ENCODE measurements at regions not wholly inside any gene's neighbourhood (a gene's known extent, or its start where the extent isn't known, plus 50 kb on each side); places are given as distances from the start of the nearest gene placed in this dataset.

- H3K27ac ChIP-seq (replicated peaks): no peak overlapping the region
- TF ChIP-seq GABPA (IDR thresholded peaks at IDR 0.05; ENCODE audit: low read depth): no peak
- no peak for DNase-seq (ENCODE audit: low read depth in 1 of 2, low spot score in 1 of 2)
- H3K27me3 ChIP-seq (ENCODE audit: insufficient read depth, poor library complexity, severe bottlenecking): no peaks in the 10 kb centered on the region
- H3K4me3 ChIP-seq (replicated peaks; ENCODE audit: insufficient read depth, low read length): no peak overlapping the region
Measured at GRCh38 chr12:131592972-131593371, 117.9 kb upstream of the SFSWAP start.

GRCh38 chr12:131593406-131593805 lies 117.5 kb upstream of the SFSWAP start:
- Histone ChIP-seq H3K27me3 (ENCODE audit: insufficient read depth, poor library complexity, severe bottlenecking) (no peaks in the 10 kb centered on the region), H3K4me3 (replicated peaks; ENCODE audit: insufficient read depth, low read length) (no peak overlapping the region), H3K27ac (replicated peaks) (no peak overlapping the region)
- TF ChIP-seq REST (IDR thresholded peaks at IDR 0.05; ENCODE audit: insufficient replicate concordance, low read depth) (no peak), POLR2AphosphoS5 (IDR thresholded peaks at IDR 0.05; ENCODE audit: low read depth) (no peak), CTCF (IDR thresholded peaks at IDR 0.05; ENCODE audit: insufficient read depth, low read length) (no peak), GABPA (IDR thresholded peaks at IDR 0.05; ENCODE audit: low read depth) (no peak), SPI1 (IDR thresholded peaks at IDR 0.05; ENCODE audit: borderline replicate concordance, low read depth) (no peak)
- DNase-seq (ENCODE audit: low read depth in 1 of 2, low spot score in 1 of 2): no peak

DNA sequence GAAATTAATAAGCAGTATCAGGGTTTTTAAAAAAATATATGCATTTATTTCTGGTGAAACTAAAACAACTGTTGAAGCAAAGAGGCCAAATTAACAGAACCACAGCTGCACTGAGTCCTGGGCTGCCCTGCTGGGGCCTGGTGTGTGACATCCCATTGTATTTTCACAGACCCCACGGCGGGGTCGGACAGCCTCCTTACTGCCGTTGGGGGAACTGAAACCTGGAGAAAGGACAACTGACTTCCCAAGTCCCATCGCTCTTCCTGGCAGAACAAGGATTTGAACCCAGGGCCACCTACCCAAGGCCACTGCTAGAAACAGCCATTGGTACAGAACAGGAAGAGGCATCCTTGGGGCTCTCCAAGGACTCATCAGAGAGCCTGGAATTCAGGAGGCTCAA lies 114.8 kb upstream of the SFSWAP start:
- H3K4me3 ChIP-seq (replicated peaks; ENCODE audit: insufficient read depth, low read length): no peak overlapping the region
- no peak for DNase-seq (ENCODE audit: low read depth in 1 of 2, low spot score in 1 of 2)

More for the DNA sequence above, 114.8 kb upstream of the SFSWAP start:
- Histone ChIP-seq H3K27ac (replicated peaks) (no peak overlapping the region), H3K27me3 (ENCODE audit: insufficient read depth, poor library complexity, severe bottlenecking) (no peaks in the 10 kb centered on the region)
- TF ChIP-seq CTCF (IDR thresholded peaks at IDR 0.05; ENCODE audit: insufficient read depth, low read length) (no peak), POLR2AphosphoS5 (IDR thresholded peaks at IDR 0.05; ENCODE audit: low read depth) (no peak), REST (IDR thresholded peaks at IDR 0.05; ENCODE audit: insufficient replicate concordance, low read depth) (no peak), SPI1 (IDR thresholded peaks at IDR 0.05; ENCODE audit: borderline replicate concordance, low read depth) (no peak), GABPA (IDR thresholded peaks at IDR 0.05; ENCODE audit: low read depth) (no peak)
